Cardiac fibroblast (primary cell): ENCODE measurements at regions not wholly inside any gene's neighbourhood (a gene's known extent, or its start where the extent isn't known, plus 50 kb on each side); places are given as distances from the start of the nearest gene placed in this dataset.

Experiments used
- DNase-seq, 2 donors: peaks; one replicate each; pipeline versions ENCODE4 v3.0.0 to v3.0.0-alpha.2; 2010; ENCODE audit warnings: low read depth in 2 of 2
- H3K4me3 ChIP-seq, 2 donors: replicated peaks in 1 of 2; 1 replicate in 1 of 2; 2 replicates in 1 of 2; pipeline ENCODE4 v1.5.1; 2011; ENCODE audit warnings: low read depth in 2 of 2, low read length in 2 of 2, mild to moderate bottlenecking in 2 of 2, moderate library complexity in 1 of 2
- CTCF ChIP-seq: IDR thresholded peaks from one replicate; pipeline ENCODE4 v1.5.1; 2011; ENCODE audit warnings: low read depth, mild to moderate bottlenecking, low read length, inconsistent platforms

DNA sequence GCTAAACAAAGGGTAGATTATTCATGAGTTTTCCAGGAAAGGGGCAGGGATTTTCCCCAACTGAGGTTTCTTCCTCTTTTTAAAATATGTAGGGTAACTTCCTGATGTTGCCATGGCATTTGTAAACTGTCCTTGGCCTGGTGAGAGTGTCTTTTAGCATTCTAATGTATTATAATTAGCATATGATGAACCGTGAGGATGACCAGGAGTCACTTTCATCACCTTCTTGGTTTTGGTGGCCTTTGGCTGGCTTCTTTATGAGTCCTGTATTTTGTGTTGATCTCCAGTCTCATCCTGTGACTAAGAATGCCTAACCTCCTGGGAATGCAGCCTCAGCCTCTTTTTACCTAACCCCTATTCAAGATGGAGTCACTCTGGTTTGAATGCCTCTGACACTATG lies 391.0 kb upstream of the LINC00305 start:
- no peak overlapping the region for H3K4me3 ChIP-seq
- DNase-seq: no peak
- no peak for TF ChIP-seq CTCF

- no peak for DNase-seq
- no peak overlapping the region for H3K4me3 ChIP-seq
- no peak for TF ChIP-seq CTCF
These were observed 379.8 kb upstream of the LINC00305 start for GRCh38 chr18:64528646-64529045.

GRCh38 chr18:64519201-64519600 lies 370.3 kb upstream of the LINC00305 start:
- TF ChIP-seq CTCF: no peak
- no peak for DNase-seq
- H3K4me3 ChIP-seq: no peak overlapping the region

GRCh38 chr18:64518191-64518590 lies 369.3 kb upstream of the LINC00305 start:
- no peak overlapping the region for H3K4me3 ChIP-seq
- TF ChIP-seq CTCF: no peak
- no peak for DNase-seq

DNA sequence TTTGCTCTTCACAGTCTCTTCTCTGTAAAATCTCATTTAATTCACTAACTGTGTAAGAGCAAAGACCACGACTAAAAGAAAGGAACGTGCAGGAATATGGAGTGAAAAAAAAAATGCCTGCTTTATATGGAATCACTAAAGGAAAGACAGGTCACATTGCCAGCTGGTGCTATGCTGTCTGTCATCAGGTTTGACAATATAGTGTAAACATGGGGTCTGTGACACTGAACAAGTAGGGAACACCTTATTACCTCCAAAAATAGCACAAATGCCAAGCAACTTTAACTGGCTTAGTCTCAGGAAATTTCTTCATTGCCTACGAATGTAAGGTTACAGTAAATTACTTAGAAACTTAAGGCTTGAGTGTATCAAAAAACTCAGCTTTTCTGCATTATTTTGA lies 364.5 kb upstream of the LINC00305 start:
- TF ChIP-seq CTCF: no peak
- no peak for DNase-seq
- H3K4me3 ChIP-seq: no peak overlapping the region

- DNase-seq: no peak
- TF ChIP-seq CTCF: no peak
- H3K4me3 ChIP-seq: no peak overlapping the region
These were observed 341.3 kb upstream of the LINC00305 start for GRCh38 chr18:64490207-64490606.

- no peak for DNase-seq
- no peak overlapping the region for H3K4me3 ChIP-seq
- TF ChIP-seq CTCF: no peak
These were observed 339.8 kb upstream of the LINC00305 start for GRCh38 chr18:64488698-64489097.
